ENCODE measurements at regions not wholly inside any gene's neighbourhood (a gene's known extent, or its start where the extent isn't known, plus 50 kb on each side); places are given as distances from the start of the nearest gene placed in this dataset.
"Not testable (repeated sequence)": the region's sequence is repeated elsewhere in the genome, so short reads cannot be mapped to it uniquely, and the experiment has no call there.

- Mint-ChIP-seq H3K4me3 (no peak overlapping the region), H3K36me3 (ENCODE audit: low read depth) (no peaks in the 10 kb centered on the region), H3K4me1 (ENCODE audit: low read depth) (no peaks in the 10 kb centered on the region), H3K27ac (no peak overlapping the region), H3K27me3 (ENCODE audit: insufficient read depth) (peaks cover 11% of the 10 kb centered on the region), H3K9me3 (no peaks in the 10 kb centered on the region)
- no peak for TF ChIP-seq CTCF (IDR thresholded peaks at IDR 0.05)
- no peak for DNase-seq
Measured at GRCh38 chr3:134721214-134721613, 70.4 kb upstream of the KY start.

GRCh38 chr3:134722969-134723368, 72.1 kb upstream of the EPHB1 start:
- Mint-ChIP-seq H3K4me3 (no peak overlapping the region), H3K4me1 (ENCODE audit: low read depth) (no peaks in the 10 kb centered on the region), H3K27ac (no peak overlapping the region), H3K36me3 (ENCODE audit: low read depth) (no peaks in the 10 kb centered on the region), H3K27me3 (ENCODE audit: insufficient read depth) (peaks cover 6% of the 10 kb centered on the region; the same call in 1 of the 2 replicates), H3K9me3 (no peaks in the 10 kb centered on the region)
- DNase-seq, result no peak
- no peak for TF ChIP-seq CTCF (IDR thresholded peaks at IDR 0.05)

GRCh38 chr3:134729649-134730048, 65.4 kb upstream of the EPHB1 start:
- H3K4me1 Mint-ChIP-seq (ENCODE audit: low read depth), result no peaks in the 10 kb centered on the region
- no peaks in the 10 kb centered on the region for H3K9me3 Mint-ChIP-seq
- TF ChIP-seq CTCF (IDR thresholded peaks at IDR 0.05), result no peak
- no peak for DNase-seq
- H3K36me3 Mint-ChIP-seq (ENCODE audit: low read depth), result no peaks in the 10 kb centered on the region
- peaks cover 12% of the 10 kb centered on the region; the same call in 1 of the 2 replicates for H3K27me3 Mint-ChIP-seq (ENCODE audit: insufficient read depth)
- H3K27ac Mint-ChIP-seq, result no peak overlapping the region
- H3K4me3 Mint-ChIP-seq, result no peak overlapping the region

- H3K27me3 Mint-ChIP-seq (ENCODE audit: insufficient read depth), result peaks cover 6% of the 10 kb centered on the region
- H3K36me3 Mint-ChIP-seq (ENCODE audit: low read depth), result no peaks in the 10 kb centered on the region
- no peak overlapping the region for H3K4me3 Mint-ChIP-seq
- TF ChIP-seq CTCF (IDR thresholded peaks at IDR 0.05), result no peak
- no peak for DNase-seq
- H3K4me1 Mint-ChIP-seq (ENCODE audit: low read depth), result no peaks in the 10 kb centered on the region
- no peaks in the 10 kb centered on the region for H3K9me3 Mint-ChIP-seq
- no peak overlapping the region for H3K27ac Mint-ChIP-seq
Measured at GRCh38 chr3:134737516-134737915, 57.5 kb upstream of the EPHB1 start.

- not testable (repeated sequence) for DNase-seq; H3K9me3 Mint-ChIP-seq; H3K27ac Mint-ChIP-seq; H3K36me3 Mint-ChIP-seq (ENCODE audit: low read depth); H3K4me3 Mint-ChIP-seq; H3K27me3 Mint-ChIP-seq (ENCODE audit: insufficient read depth); H3K4me1 Mint-ChIP-seq (ENCODE audit: low read depth)
Measured at GRCh38 chr3:134740077-134740476, 55.0 kb upstream of the EPHB1 start.

- no peaks in the 10 kb centered on the region for H3K9me3 Mint-ChIP-seq
- no peak overlapping the region for H3K27ac Mint-ChIP-seq
- H3K36me3 Mint-ChIP-seq (ENCODE audit: low read depth), result no peaks in the 10 kb centered on the region
- H3K4me3 Mint-ChIP-seq, result no peak overlapping the region
- TF ChIP-seq CTCF (IDR thresholded peaks at IDR 0.05), result no peak
- H3K27me3 Mint-ChIP-seq (ENCODE audit: insufficient read depth), result peaks cover 12% of the 10 kb centered on the region
- no peak for DNase-seq
- H3K4me1 Mint-ChIP-seq (ENCODE audit: low read depth), result no peaks in the 10 kb centered on the region
Measured at GRCh38 chr3:134742202-134742601, 52.9 kb upstream of the EPHB1 start.

Data from HFFc6 (cell line).